GM12878 (cell line): ENCODE measurements at regions not wholly inside any gene's neighbourhood (a gene's known extent, or its start where the extent isn't known, plus 50 kb on each side); places are given as distances from the start of the nearest gene placed in this dataset.

ENCODE experiments used
- ASH2L ChIP-seq: fragments of 300-600, 200-600 bp; sonication (generic); IDR thresholded peaks from 2 replicates; pipeline ENCODE4 v1.6.1; 2017; ENCODE audit warnings: low read depth, mild to moderate bottlenecking, borderline replicate concordance
- CREM ChIP-seq: IDR thresholded peaks from 2 replicates; pipeline ENCODE4 v1.6.1; 2014; ENCODE audit warnings: antibody characterized with exemption, low read depth
- EZH2 ChIP-seq: IDR thresholded peaks from 2 replicates; pipeline ENCODE4 v1.6.1; 2012; ENCODE audit warnings: low read depth, mild to moderate bottlenecking, control low read depth, inconsistent platforms, low read length, borderline replicate concordance; ENCODE audit not compliant: control insufficient read depth
- HDGF ChIP-seq: fragments of 450-650 bp; IDR thresholded peaks from 2 replicates; pipeline ENCODE4 v1.6.1; 2016; ENCODE audit warnings: antibody characterized with exemption
- MYC ChIP-seq: IDR thresholded peaks from 2 replicates; pipeline ENCODE4 v1.6.1; 2011; ENCODE audit warnings: mild to moderate bottlenecking, low read length, moderate library complexity, inconsistent platforms; ENCODE audit not compliant: insufficient read depth, insufficient replicate concordance, insufficient read length, severe bottlenecking
- NFYB ChIP-seq: IDR thresholded peaks from 2 replicates; pipeline ENCODE4 v1.6.1; 2011; ENCODE audit warnings: low read depth, mild to moderate bottlenecking, low read length, improper control_type of control experiment, moderate library complexity; ENCODE audit not compliant: insufficient read depth
- TF ChIP-seq, protein P1 (sequence below): fragments of 450-650 bp; IDR thresholded peaks from 2 replicates; pipeline ENCODE4 v1.6.1; 2016; ENCODE audit warnings: mild to moderate bottlenecking, moderate library complexity, borderline replicate concordance
- TF ChIP-seq, protein P2 (sequence below), 3 experiments: IDR thresholded peaks in 2 of 3; conservative IDR thresholded peaks in 1 of 3; 2 replicates each; pipeline ENCODE4 v1.5.1; 2011; ENCODE audit warnings: low read depth in 3 of 3, low read length in 3 of 3, mild to moderate bottlenecking in 3 of 3, control low read depth in 2 of 3, moderate library complexity in 2 of 3, inconsistent platforms in 1 of 3, mixed read lengths in 1 of 3; ENCODE audit not compliant: control insufficient read depth in 2 of 3, insufficient read depth in 1 of 3; ENCODE audit errors: extremely low read depth in 1 of 3
- TF ChIP-seq, protein P3 (sequence below): IDR thresholded peaks from 2 replicates; pipeline ENCODE4 v1.6.1; 2011; ENCODE audit warnings: low read depth, mild to moderate bottlenecking, low read length, moderate library complexity, borderline replicate concordance; ENCODE audit errors: extremely low read depth

DNA sequence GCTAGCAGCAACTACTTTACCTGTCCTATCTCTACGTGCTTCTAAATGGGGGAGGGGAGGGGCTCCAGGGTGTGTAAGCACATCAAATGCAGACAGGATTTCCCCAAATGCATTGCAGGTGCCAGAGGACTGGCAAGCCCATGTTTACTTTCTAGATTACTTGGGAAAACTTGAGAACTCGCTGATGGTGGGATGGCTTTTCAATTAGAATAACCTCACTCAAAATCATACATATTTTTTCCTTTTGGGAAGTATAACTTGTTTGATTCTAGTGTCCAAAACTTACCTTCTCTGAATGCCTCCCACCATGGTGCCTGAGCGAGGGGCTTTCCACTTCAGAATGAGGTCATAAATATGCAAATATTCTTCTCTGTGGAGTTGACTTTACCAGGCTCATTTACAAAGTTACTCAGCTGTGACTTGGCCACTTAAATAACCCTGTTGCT lies 191.3 kb upstream of the RHOBTB1 start:
- TF ChIP-seq CREM = no peak
- TF ChIP-seq, protein P1, sequence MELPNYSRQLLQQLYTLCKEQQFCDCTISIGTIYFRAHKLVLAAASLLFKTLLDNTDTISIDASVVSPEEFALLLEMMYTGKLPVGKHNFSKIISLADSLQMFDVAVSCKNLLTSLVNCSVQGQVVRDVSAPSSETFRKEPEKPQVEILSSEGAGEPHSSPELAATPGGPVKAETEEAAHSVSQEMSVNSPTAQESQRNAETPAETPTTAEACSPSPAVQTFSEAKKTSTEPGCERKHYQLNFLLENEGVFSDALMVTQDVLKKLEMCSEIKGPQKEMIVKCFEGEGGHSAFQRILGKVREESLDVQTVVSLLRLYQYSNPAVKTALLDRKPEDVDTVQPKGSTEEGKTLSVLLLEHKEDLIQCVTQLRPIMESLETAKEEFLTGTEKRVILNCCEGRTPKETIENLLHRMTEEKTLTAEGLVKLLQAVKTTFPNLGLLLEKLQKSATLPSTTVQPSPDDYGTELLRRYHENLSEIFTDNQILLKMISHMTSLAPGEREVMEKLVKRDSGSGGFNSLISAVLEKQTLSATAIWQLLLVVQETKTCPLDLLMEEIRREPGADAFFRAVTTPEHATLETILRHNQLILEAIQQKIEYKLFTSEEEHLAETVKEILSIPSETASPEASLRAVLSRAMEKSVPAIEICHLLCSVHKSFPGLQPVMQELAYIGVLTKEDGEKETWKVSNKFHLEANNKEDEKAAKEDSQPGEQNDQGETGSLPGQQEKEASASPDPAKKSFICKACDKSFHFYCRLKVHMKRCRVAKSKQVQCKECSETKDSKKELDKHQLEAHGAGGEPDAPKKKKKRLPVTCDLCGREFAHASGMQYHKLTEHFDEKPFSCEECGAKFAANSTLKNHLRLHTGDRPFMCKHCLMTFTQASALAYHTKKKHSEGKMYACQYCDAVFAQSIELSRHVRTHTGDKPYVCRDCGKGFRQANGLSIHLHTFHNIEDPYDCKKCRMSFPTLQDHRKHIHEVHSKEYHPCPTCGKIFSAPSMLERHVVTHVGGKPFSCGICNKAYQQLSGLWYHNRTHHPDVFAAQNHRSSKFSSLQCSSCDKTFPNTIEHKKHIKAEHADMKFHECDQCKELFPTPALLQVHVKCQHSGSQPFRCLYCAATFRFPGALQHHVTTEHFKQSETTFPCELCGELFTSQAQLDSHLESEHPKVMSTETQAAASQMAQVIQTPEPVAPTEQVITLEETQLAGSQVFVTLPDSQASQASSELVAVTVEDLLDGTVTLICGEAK = no peak
- TF ChIP-seq, protein P2, sequence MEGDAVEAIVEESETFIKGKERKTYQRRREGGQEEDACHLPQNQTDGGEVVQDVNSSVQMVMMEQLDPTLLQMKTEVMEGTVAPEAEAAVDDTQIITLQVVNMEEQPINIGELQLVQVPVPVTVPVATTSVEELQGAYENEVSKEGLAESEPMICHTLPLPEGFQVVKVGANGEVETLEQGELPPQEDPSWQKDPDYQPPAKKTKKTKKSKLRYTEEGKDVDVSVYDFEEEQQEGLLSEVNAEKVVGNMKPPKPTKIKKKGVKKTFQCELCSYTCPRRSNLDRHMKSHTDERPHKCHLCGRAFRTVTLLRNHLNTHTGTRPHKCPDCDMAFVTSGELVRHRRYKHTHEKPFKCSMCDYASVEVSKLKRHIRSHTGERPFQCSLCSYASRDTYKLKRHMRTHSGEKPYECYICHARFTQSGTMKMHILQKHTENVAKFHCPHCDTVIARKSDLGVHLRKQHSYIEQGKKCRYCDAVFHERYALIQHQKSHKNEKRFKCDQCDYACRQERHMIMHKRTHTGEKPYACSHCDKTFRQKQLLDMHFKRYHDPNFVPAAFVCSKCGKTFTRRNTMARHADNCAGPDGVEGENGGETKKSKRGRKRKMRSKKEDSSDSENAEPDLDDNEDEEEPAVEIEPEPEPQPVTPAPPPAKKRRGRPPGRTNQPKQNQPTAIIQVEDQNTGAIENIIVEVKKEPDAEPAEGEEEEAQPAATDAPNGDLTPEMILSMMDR (IDR thresholded peaks at IDR 0.05 in 2 of 3, conservative IDR thresholded peaks at IDR 0.05 in 1 of 3; ENCODE audit: control insufficient read depth in 2 of 3, extremely low read depth in 1 of 3, insufficient read depth in 1 of 3, low read depth in 3 of 3, low read length in 3 of 3) = no peak
- TF ChIP-seq HDGF = no peak
- no peak for TF ChIP-seq EZH2
- TF ChIP-seq MYC = no peak
- TF ChIP-seq, protein P3, sequence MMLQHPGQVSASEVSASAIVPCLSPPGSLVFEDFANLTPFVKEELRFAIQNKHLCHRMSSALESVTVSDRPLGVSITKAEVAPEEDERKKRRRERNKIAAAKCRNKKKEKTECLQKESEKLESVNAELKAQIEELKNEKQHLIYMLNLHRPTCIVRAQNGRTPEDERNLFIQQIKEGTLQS = no peak
- TF ChIP-seq ASH2L = no peak
- TF ChIP-seq NFYB = no peak
